ENCODE measurements at regions not wholly inside any gene's neighbourhood (a gene's known extent, or its start where the extent isn't known, plus 50 kb on each side); places are given as distances from the start of the nearest gene placed in this dataset.
"Not testable (repeated sequence)": the region's sequence is repeated elsewhere in the genome, so short reads cannot be mapped to it uniquely, and the experiment has no call there.

GRCh38 chr12:58731096-58731495 is 189.2 kb downstream of the LRIG3 start:
- no peaks in the 10 kb centered on the region for H3K36me3 ChIP-seq
- H3K9me3 ChIP-seq (replicated peaks in 1 of 11), result no peaks in the 10 kb centered on the region
- H3K4me2 ChIP-seq, result no peak overlapping the region
- no peaks in the 10 kb centered on the region for H3K27me3 ChIP-seq
- H3K27ac ChIP-seq, result no peak overlapping the region
- peaks cover 0 to 14% (median 0%) of the 10 kb centered on the region in 10 experiments; a peak in 4 of 20 replicates for H3K4me1 ChIP-seq
- TF ChIP-seq Cebpa-rat (IDR thresholded peaks at IDR 0.05), result no peak
- no peak overlapping the region for H3K4me3 ChIP-seq
- H3K9ac ChIP-seq, result no peak overlapping the region
- no peaks in the 10 kb centered on the region for H4K20me1 ChIP-seq

DNA sequence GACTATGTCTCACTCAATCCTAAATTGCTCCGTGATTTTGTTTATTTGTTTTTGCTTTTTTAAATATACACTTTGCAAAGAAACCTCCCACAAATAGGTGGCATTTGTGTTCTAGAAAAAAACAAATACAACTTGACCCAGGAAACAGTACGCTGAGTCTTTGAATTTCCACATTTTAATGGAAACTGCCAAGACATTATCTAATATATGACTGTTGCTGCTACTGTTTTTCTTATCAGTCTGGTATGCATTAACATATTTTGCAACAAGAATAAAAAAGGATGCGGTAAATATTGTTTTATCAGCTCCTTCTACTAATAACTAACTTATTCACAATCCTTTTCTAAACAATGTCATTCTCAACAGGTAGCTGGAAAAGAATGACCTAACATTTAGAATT is 187.4 kb downstream of the LRIG3 start:
- H3K4me1 ChIP-seq, result peaks cover 0 to 7% (median 0%) of the 10 kb centered on the region in 10 experiments; a peak in 1 of 20 replicates
- no peak overlapping the region for H3K9ac ChIP-seq
- no peak for TF ChIP-seq Cebpa-rat (IDR thresholded peaks at IDR 0.05)
- no peaks in the 10 kb centered on the region for H3K27me3 ChIP-seq
- no peaks in the 10 kb centered on the region for H4K20me1 ChIP-seq
- no peak overlapping the region for H3K4me3 ChIP-seq
- H3K9me3 ChIP-seq (replicated peaks in 1 of 11), result no peaks in the 10 kb centered on the region
- no peak overlapping the region for H3K4me2 ChIP-seq
- H3K36me3 ChIP-seq, result no peaks in the 10 kb centered on the region
- H3K27ac ChIP-seq, result no peak overlapping the region

- no peak for TF ChIP-seq Cebpa-rat (IDR thresholded peaks at IDR 0.05)
- no peaks in the 10 kb centered on the region for H3K27me3 ChIP-seq
- no peak overlapping the region for H3K4me3 ChIP-seq
- no peak overlapping the region for H3K9ac ChIP-seq
- H3K4me1 ChIP-seq, result no peaks in the 10 kb centered on the region
- no peaks in the 10 kb centered on the region for H3K36me3 ChIP-seq
- H4K20me1 ChIP-seq, result no peaks in the 10 kb centered on the region
- H3K4me2 ChIP-seq, result no peak overlapping the region
- H3K27ac ChIP-seq, result no peak overlapping the region
- H3K9me3 ChIP-seq (replicated peaks in 1 of 11), result 0 out of 22 replicates have a peak, but pooled peaks cover 0 to 6% (median 0%) of the 10 kb centered on the region in 11 experiments
These were observed 179.1 kb downstream of the LRIG3 start for GRCh38 chr12:58741226-58741625.

DNA sequence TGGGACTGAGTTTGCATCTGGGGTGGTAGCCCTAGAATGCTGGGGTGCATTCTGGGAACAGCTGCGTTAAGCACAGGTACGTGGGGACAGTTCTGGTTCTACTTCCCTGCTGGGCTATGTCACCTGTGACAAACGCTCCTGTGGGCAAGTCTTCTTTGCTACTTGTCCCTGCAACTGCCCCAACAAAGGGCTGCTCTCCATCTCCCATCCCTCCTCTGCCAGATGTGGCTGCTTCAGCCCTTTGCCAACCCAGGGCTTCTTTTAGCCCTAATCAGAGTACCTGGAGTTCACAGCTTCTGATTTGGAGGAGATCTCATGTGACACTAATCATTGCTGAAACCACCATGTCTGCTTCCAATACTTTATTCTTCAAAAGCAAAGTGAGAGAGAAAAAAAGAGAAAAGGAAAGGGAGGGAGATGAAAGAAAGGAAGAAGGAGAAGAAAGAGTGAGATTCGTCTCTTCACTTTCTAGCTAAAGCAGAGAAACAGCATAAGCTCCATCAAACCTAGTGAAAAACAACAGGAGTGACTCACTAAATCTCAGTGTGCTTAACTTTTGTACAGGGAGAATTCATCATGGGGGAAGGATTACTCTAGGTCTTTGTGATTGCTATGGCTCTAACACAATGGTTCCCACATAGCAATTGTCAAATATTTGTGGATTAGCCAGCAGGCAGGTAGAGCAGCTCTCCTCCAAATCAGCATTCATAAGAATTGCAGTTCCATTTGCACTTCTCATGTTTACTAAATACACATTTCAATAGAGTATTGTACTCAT is 174.8 kb downstream of the LRIG3 start:
- no peaks in the 10 kb centered on the region for H3K27me3 ChIP-seq
- 0 out of 22 replicates have a peak, but pooled peaks cover 0 to 6% (median 0%) of the 10 kb centered on the region in 11 experiments for H3K9me3 ChIP-seq (replicated peaks in 1 of 11)
- no peak for TF ChIP-seq Cebpa-rat (IDR thresholded peaks at IDR 0.05)
- H3K4me2 ChIP-seq, result no peak overlapping the region
- H3K36me3 ChIP-seq, result no peaks in the 10 kb centered on the region
- H3K4me1 ChIP-seq, result no peaks in the 10 kb centered on the region
- no peak overlapping the region for H3K27ac ChIP-seq
- H4K20me1 ChIP-seq, result no peaks in the 10 kb centered on the region
- no peak overlapping the region for H3K9ac ChIP-seq
- no peak overlapping the region for H3K4me3 ChIP-seq

- H3K9me3 ChIP-seq (replicated peaks in 1 of 11), result no peaks in the 10 kb centered on the region
These were observed 172.8 kb downstream of the LRIG3 start for GRCh38 chr12:58747533-58747932.

DNA sequence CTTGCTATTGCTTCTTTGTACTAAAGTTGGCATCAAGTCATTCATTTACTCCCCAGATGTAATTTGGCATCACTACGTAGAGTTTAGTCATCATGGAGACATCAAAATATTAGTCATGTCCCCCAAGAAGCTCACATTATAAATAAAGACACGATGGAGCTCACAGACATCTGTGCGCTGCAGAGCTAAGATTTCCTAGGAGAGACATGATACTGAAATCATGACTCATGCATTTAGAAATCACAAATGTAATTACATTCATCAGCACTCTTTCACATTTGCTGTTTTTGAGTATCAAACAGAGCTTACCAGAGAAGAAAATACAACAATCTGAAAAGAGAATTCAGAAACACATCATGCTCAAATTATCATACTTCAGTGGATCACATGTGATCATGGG is 169.8 kb downstream of the LRIG3 start:
- H3K4me2 ChIP-seq, result no peak overlapping the region
- H3K27ac ChIP-seq, result no peak overlapping the region

More at GRCh38 chr12:58747533-58747932, 172.8 kb downstream of the LRIG3 start:
- no peaks in the 10 kb centered on the region for H3K27me3 ChIP-seq
- no peak overlapping the region for H3K4me2 ChIP-seq
- no peak overlapping the region for H3K4me3 ChIP-seq
- no peak overlapping the region for H3K27ac ChIP-seq
- no peaks in the 10 kb centered on the region for H3K36me3 ChIP-seq
- H3K4me1 ChIP-seq, result no peaks in the 10 kb centered on the region
- H3K9ac ChIP-seq, result no peak overlapping the region
- TF ChIP-seq Cebpa-rat (IDR thresholded peaks at IDR 0.05), result no peak
- no peaks in the 10 kb centered on the region for H4K20me1 ChIP-seq

DNA sequence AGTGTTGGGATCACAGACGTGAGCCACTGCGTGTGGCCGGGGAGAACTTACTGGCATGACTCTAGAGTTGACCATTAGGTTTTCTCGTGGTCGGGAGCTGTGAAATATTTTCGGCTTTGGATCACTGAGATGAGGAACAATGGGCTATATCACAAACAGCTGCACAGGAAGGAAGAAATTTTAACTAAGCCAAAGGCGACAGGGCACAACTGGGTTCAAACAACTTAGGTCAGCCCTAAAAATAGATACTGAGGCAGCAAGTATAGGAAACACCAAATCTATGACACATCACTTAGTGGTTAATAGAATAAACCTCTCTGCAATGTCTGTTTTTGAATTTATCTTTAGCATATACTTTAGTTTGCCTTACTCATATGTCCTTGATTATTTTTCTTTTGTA is 162.9 kb downstream of the LRIG3 start:
- Histone ChIP-seq H3K9me3 (replicated peaks in 1 of 11) (peaks cover 0 to 6% (median 0%) of the 10 kb centered on the region in 11 experiments; a peak in 3 of 22 replicates), H3K9ac (no peak overlapping the region), H3K4me1 (peaks cover 13 to 21% (median 18%) of the 10 kb centered on the region in 10 experiments), H3K36me3 (no peaks in the 10 kb centered on the region), H3K4me2 (peak overlapping the region; percentile 32 to 71 (median 57)), H4K20me1 (no peaks in the 10 kb centered on the region), H3K27ac (peak overlapping the region in 10 of 11 experiments; percentile 38 to 68 (median 55); a peak in 16 of 22 replicates), H3K4me3 (no peak overlapping the region), H3K27me3 (no peaks in the 10 kb centered on the region)
- TF ChIP-seq Cebpa-rat (IDR thresholded peaks at IDR 0.05), result no peak

More for the DNA sequence above, 169.8 kb downstream of the LRIG3 start:
- Histone ChIP-seq H3K9me3 (replicated peaks in 1 of 11) (peaks cover 0 to 4% (median 0%) of the 10 kb centered on the region in 11 experiments; a peak in 1 of 22 replicates), H3K4me3 (no peak overlapping the region), H3K36me3 (no peaks in the 10 kb centered on the region), H3K27me3 (no peaks in the 10 kb centered on the region), H4K20me1 (no peaks in the 10 kb centered on the region), H3K9ac (no peak overlapping the region), H3K4me1 (no peaks in the 10 kb centered on the region)
- TF ChIP-seq Cebpa-rat (IDR thresholded peaks at IDR 0.05), result no peak

- not testable (repeated sequence) for H3K4me2 ChIP-seq; H3K27me3 ChIP-seq; H4K20me1 ChIP-seq; H3K36me3 ChIP-seq; H3K9ac ChIP-seq; H3K27ac ChIP-seq; H3K9me3 ChIP-seq (replicated peaks in 1 of 11); H3K4me3 ChIP-seq
- peaks cover 16 to 26% (median 20%) of the 10 kb centered on the region in 10 experiments for H3K4me1 ChIP-seq
These were observed 160.6 kb downstream of the LRIG3 start for GRCh38 chr12:58759745-58760144.

DNA sequence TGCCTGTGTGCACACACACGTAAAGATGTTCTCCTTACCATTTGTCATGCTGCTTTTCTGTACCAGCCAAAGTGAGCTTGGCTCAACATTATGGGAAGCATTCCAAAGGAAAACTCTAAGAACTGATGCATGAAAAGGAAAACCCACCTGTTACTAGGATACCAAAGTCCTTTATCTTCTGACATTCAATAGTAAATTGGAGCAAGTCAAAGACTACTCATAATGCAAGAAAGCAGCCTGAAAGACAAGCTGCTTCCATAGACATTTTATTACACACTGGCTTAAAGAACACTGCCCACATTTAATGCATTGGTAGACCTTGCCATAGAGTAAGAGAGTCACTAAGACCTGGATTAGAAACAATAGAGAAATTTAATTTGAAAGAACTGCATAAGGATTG is 159.0 kb downstream of the LRIG3 start:
- Histone ChIP-seq H3K9me3 (replicated peaks in 1 of 11) (peaks cover 0 to 6% (median 0%) of the 10 kb centered on the region in 11 experiments; a peak in 2 of 22 replicates), H3K36me3 (no peaks in the 10 kb centered on the region), H3K4me2 (no peak overlapping the region), H3K27ac (no peak overlapping the region), H3K9ac (no peak overlapping the region), H3K27me3 (no peaks in the 10 kb centered on the region), H3K4me1 (peaks cover 16 to 29% (median 23%) of the 10 kb centered on the region in 10 experiments), H3K4me3 (no peak overlapping the region), H4K20me1 (no peaks in the 10 kb centered on the region)
- TF ChIP-seq Cebpa-rat (IDR thresholded peaks at IDR 0.05), result no peak
